Thoracic aorta (tissue), 2 donors: ENCODE measurements at regions not wholly inside any gene's neighbourhood (a gene's known extent, or its start where the extent isn't known, plus 50 kb on each side); places are given as distances from the start of the nearest gene placed in this dataset.

ENCODE experiments used
- ATAC-seq: fragments of 150-250 bp; one replicate; pipeline ENCODE4 v1.8.0; 2017; ENCODE audit warnings: low read depth; ENCODE audit not compliant: insufficient number of reproducible peaks, low FRiP score
- DNase-seq: peaks from one replicate; pipeline ENCODE4 v3.0.0-alpha.2; 2020; ENCODE audit warnings: low spot score
- H3K27ac ChIP-seq, 2 donors: fragments of 200-600 bp; sonication (generic); 1 replicate in 1 of 2; 2 replicates in 1 of 2; pipeline ENCODE4 v1.5.1; 2016; ENCODE audit warnings: mild to moderate bottlenecking in 2 of 2, moderate library complexity in 2 of 2
- H3K27me3 ChIP-seq: fragments of 200-600 bp; sonication (generic); replicated peaks from 2 replicates; pipeline ENCODE4 v1.6.0; 2016; ENCODE audit warnings: mild to moderate bottlenecking; ENCODE audit not compliant: insufficient read depth
- H3K36me3 ChIP-seq: fragments of 200-600 bp; sonication (generic); one replicate; pipeline ENCODE4 v1.5.1; 2016
- H3K4me1 ChIP-seq, 2 donors: fragments of 200-600 bp; sonication (generic); 1 replicate in 1 of 2; 2 replicates in 1 of 2; pipeline versions ENCODE4 v1.5.1 to v1.6.0; 2016; ENCODE audit warnings: low read depth in 2 of 2, mild to moderate bottlenecking in 1 of 2; ENCODE audit not compliant: control insufficient read depth in 1 of 2
- H3K4me3 ChIP-seq: fragments of 200-600 bp; sonication (generic); 2 replicates; pipeline ENCODE4 v1.5.1; 2016; ENCODE audit warnings: mild to moderate bottlenecking
- H3K9me3 ChIP-seq: fragments of 200-600 bp; sonication (generic); 2 replicates; pipeline ENCODE4 v1.5.1; 2016
- TF ChIP-seq, protein P1 (sequence below): fragments of 200-600 bp; sonication (generic); IDR thresholded peaks from one replicate; pipeline ENCODE4 v1.5.1; 2019; ENCODE audit warnings: antibody characterized with exemption

DNA sequence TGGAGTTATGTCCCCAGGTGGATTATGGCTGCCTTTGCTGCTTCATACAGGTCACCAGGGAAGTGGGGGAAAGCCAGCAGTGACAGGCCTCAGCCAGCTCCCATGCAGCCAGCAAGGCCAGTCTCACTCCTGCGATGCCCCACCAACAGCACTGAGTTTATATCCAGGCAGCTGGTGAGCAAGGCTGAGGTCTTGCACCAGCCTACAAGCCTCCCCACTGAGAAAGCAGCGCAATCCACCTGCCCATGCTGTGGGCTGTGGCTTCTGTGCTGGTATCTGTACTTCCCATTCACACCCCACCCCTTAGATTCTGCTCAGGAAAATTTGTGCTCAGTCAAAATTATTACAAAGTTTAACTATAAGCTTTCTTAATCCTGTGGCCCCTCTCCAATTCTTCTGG is 153.5 kb downstream of the HHIP start:
- DNase-seq (no peak), ATAC-seq (no peak)
- Histone ChIP-seq H3K27me3 (no peaks in the 10 kb centered on the region), H3K4me3 (no peak overlapping the region), H3K9me3 (no peaks in the 10 kb centered on the region), H3K4me1 (no peaks in the 10 kb centered on the region), H3K36me3 (no peaks in the 10 kb centered on the region), H3K27ac (no peak overlapping the region)
- TF ChIP-seq, protein P1, sequence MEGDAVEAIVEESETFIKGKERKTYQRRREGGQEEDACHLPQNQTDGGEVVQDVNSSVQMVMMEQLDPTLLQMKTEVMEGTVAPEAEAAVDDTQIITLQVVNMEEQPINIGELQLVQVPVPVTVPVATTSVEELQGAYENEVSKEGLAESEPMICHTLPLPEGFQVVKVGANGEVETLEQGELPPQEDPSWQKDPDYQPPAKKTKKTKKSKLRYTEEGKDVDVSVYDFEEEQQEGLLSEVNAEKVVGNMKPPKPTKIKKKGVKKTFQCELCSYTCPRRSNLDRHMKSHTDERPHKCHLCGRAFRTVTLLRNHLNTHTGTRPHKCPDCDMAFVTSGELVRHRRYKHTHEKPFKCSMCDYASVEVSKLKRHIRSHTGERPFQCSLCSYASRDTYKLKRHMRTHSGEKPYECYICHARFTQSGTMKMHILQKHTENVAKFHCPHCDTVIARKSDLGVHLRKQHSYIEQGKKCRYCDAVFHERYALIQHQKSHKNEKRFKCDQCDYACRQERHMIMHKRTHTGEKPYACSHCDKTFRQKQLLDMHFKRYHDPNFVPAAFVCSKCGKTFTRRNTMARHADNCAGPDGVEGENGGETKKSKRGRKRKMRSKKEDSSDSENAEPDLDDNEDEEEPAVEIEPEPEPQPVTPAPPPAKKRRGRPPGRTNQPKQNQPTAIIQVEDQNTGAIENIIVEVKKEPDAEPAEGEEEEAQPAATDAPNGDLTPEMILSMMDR = no peak

DNA sequence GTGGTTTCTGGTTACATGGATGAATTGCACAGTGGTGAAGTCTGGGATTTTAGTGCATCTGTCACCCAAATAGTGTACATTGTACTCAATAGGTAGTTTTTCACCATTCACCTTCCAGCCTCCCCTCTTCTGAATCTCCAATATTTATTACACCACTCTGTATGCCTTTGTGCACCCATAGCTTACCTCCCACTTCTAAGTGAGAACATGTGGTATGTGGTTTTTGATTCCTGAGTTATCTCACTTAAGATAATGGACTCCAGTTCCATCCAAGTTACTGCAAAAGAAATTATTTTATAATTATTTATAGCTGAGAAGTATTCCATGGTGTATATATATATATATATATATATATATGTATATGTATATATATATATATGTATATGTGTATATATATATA is 155.8 kb downstream of the HHIP start:
- no peak overlapping the region for H3K27ac ChIP-seq
- no peaks in the 10 kb centered on the region for H3K27me3 ChIP-seq
- no peaks in the 10 kb centered on the region for H3K4me1 ChIP-seq
- H3K36me3 ChIP-seq = no peaks in the 10 kb centered on the region
- TF ChIP-seq, protein P1 = no peak
- DNase-seq (no peak), ATAC-seq (no peak)
- peaks cover 4% of the 10 kb centered on the region for H3K9me3 ChIP-seq
- no peak overlapping the region for H3K4me3 ChIP-seq

DNA sequence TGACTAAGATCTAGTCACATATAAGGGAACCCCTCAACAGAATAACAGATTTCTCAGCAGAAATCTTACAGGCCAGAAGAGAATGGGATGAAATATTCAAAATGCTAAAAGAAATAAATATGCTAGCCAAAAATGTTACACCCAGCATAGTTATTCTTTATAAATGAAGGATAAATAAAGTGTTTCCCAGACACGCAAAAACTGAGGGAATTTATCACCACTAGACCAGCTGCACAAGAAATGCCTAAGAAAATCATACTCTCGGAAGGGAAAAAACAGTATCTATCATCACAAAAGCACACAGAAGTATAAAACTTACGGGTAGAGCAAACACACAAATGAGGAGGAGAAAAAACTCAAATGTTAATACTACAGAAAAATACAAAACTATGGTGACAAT is 162.1 kb downstream of the HHIP start:
- no peak overlapping the region for H3K27ac ChIP-seq
- no peak overlapping the region for H3K4me3 ChIP-seq
- no peaks in the 10 kb centered on the region for H3K27me3 ChIP-seq
- TF ChIP-seq, protein P1 = no peak
- H3K9me3 ChIP-seq = peaks cover 18% of the 10 kb centered on the region
- DNase-seq (no peak), ATAC-seq (no peak)
- no peaks in the 10 kb centered on the region for H3K4me1 ChIP-seq
- H3K36me3 ChIP-seq = no peaks in the 10 kb centered on the region

DNA sequence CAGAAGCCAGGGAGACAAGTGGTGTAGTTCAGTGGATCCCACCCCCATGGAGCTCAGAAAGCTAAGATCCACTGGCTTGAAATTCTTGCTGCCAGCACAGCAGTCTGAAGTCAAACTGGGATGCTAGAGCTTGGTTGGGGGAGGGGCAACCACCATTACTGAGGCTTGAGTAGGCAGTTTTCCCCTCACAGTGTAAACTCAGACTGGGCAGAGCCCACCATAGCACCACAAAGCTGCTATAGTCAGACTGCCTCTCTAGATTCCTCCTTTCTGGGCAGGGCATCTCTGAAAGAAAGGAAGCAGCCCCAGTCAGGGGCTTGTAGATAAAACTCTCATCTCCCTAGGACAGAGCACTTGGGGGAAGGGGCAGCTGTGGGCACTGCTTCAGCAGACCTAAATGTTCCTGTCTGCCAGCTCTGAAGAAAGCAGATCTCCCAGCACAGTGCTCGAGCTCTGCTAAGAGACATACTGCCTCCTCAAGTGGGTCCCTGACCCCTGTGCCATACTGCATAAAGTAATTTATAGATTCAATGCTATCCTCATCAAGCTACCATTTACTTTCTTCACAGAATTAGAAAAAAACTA is 163.2 kb downstream of the HHIP start:
- DNase-seq = no peak
- H3K4me3 ChIP-seq = no peak overlapping the region
- TF ChIP-seq, protein P1 = no peak
- no peaks in the 10 kb centered on the region for H3K36me3 ChIP-seq
- no peak for ATAC-seq
- no peak overlapping the region for H3K27ac ChIP-seq
- peaks cover 18% of the 10 kb centered on the region for H3K9me3 ChIP-seq
- H3K27me3 ChIP-seq = no peaks in the 10 kb centered on the region
- H3K4me1 ChIP-seq = no peaks in the 10 kb centered on the region

DNA sequence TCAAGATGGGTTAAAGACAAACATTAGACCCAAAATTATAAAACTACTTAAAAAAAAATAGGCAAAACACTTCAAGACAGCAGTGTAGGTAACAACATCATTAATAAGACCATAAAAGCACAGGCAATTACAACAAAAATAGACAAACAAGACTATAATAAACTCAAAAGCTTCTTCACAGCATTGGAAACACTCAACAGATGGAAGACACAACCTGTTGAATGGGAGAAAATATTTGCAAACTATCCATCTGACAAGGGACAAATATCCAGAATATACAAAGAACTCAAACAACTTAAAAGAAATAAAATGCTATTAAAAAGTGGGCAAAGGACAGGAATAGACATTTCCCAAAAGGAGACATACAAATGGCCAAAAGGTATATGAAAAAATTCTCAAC is 170.7 kb downstream of the HHIP start:
- Histone ChIP-seq H3K36me3 (no peaks in the 10 kb centered on the region), H3K4me3 (no peak overlapping the region), H3K27me3 (no peaks in the 10 kb centered on the region), H3K4me1 (no peaks in the 10 kb centered on the region), H3K27ac (no peak overlapping the region), H3K9me3 (no peaks in the 10 kb centered on the region)
- no peak for ATAC-seq
- no peak for DNase-seq
- TF ChIP-seq, protein P1 = no peak
